ENCODE measurements at regions not wholly inside any gene's neighbourhood (a gene's known extent, or its start where the extent isn't known, plus 50 kb on each side); places are given as distances from the start of the nearest gene placed in this dataset.

- no peak for TF ChIP-seq POLR2G (IDR thresholded peaks at IDR 0.05; ENCODE audit: low read depth, low read length)
- TF ChIP-seq ZC3H11A (IDR thresholded peaks at IDR 0.05; ENCODE audit: low read depth, low read length), result no peak
- TF ChIP-seq POLR2A (conservative IDR thresholded peaks at IDR 0.05), result no peak
- no peak for TF ChIP-seq PHF21A (IDR thresholded peaks at IDR 0.05; ENCODE audit: borderline replicate concordance, low read depth)
- no peak for TF ChIP-seq SMC3 (conservative IDR thresholded peaks at IDR 0.05; ENCODE audit: insufficient read depth, low read depth, low read length)
- no peak for TF ChIP-seq USF1 (CRISPR knock-in tag; IDR thresholded peaks at IDR 0.05)
- TF ChIP-seq ZNF232 (CRISPR knock-in tag; IDR thresholded peaks at IDR 0.05), result no peak
- no peak for TF ChIP-seq HDAC6 (IDR thresholded peaks at IDR 0.05; ENCODE audit: low read depth, low read length)
- no peak for TF ChIP-seq BDP1 (IDR thresholded peaks at IDR 0.05; ENCODE audit: insufficient read depth, insufficient read length)
- TF ChIP-seq ZNF79 (CRISPR knock-in tag; IDR thresholded peaks at IDR 0.05; ENCODE audit: low read depth), result no peak
- TF ChIP-seq POLR2AphosphoS5 (IDR thresholded peaks at IDR 0.05; ENCODE audit: control insufficient read depth, insufficient read depth, low read depth, low read length), result no peak
- TF ChIP-seq POLR2AphosphoS2 (IDR thresholded peaks at IDR 0.05; ENCODE audit: low read length), result no peak
- no peak for TF ChIP-seq KLF6 (CRISPR knock-in tag; IDR thresholded peaks at IDR 0.05; ENCODE audit: borderline replicate concordance)
- TF ChIP-seq RCOR1 (IDR thresholded peaks at IDR 0.05; ENCODE audit: borderline replicate concordance in 1 of 2, low read depth in 2 of 2, low read length in 2 of 2), result no peak
Observed at GRCh38 chr10:104584541-104584940, 56.5 kb upstream of the SORCS3 start.

Data from K562 (cell line).